SK-N-SH treated with all-trans-retinoic acid at 6 μM for 48 hours (cell line): ENCODE measurements at regions not wholly inside any gene's neighbourhood (a gene's known extent, or its start where the extent isn't known, plus 50 kb on each side); places are given as distances from the start of the nearest gene placed in this dataset.

Source experiments
- ARNTL ChIP-seq: fragments of 450-650 bp; formaldehyde crosslinking; IDR thresholded peaks from 2 replicates; pipeline ENCODE4 v1.5.0; 2020; ENCODE audit warnings: low read depth, mild to moderate bottlenecking, moderate library complexity, borderline replicate concordance
- CSDC2 ChIP-seq: fragments of 250-450 bp; sonication (Bioruptor Pico); IDR thresholded peaks from 2 replicates; pipeline ENCODE4 v1.5.0; 2020; ENCODE audit warnings: mild to moderate bottlenecking, moderate library complexity
- ESRRG ChIP-seq: fragments of 250-450 bp; sonication (Bioruptor Pico); IDR thresholded peaks from 2 replicates; pipeline ENCODE4 v1.6.1; 2021; ENCODE audit warnings: mild to moderate bottlenecking
- GLIS3 ChIP-seq: fragments of 250-450 bp; sonication (Bioruptor Pico); IDR thresholded peaks from 2 replicates; pipeline ENCODE4 v1.5.0; 2020; ENCODE audit warnings: mild to moderate bottlenecking, moderate library complexity
- PATZ1 ChIP-seq: fragments of 250-450 bp; sonication (Bioruptor Pico); IDR thresholded peaks from 2 replicates; pipeline ENCODE4 v1.8.0; 2020; ENCODE audit warnings: mild to moderate bottlenecking, moderate library complexity, borderline replicate concordance
- SNAI2 ChIP-seq: fragments of 250-450 bp; sonication (Bioruptor Pico); IDR thresholded peaks from 2 replicates; pipeline ENCODE4 v1.5.0; 2020; ENCODE audit warnings: mild to moderate bottlenecking, moderate library complexity
- ZC3H10 ChIP-seq: fragments of 250-450 bp; sonication (Bioruptor Pico); IDR thresholded peaks from 2 replicates; pipeline ENCODE4 v1.5.1; 2021; ENCODE audit warnings: mild to moderate bottlenecking, moderate library complexity
- ZNF565 ChIP-seq: fragments of 450-650 bp; formaldehyde crosslinking; conservative IDR thresholded peaks from 2 replicates; pipeline ENCODE4 v1.5.0; 2020; ENCODE audit warnings: low read depth, mild to moderate bottlenecking, moderate library complexity
- TF ChIP-seq, protein P1 (sequence below): fragments of 250-450 bp; sonication (Bioruptor Pico); IDR thresholded peaks from 2 replicates; pipeline ENCODE4 v1.5.1; 2020; ENCODE audit warnings: low read depth, mild to moderate bottlenecking, moderate library complexity
- TF ChIP-seq, protein P2 (sequence below): fragments of 250-450 bp; sonication (Bioruptor Pico); IDR thresholded peaks from 2 replicates; pipeline ENCODE4 v1.8.0; 2021; ENCODE audit warnings: low read depth, mild to moderate bottlenecking, moderate library complexity, borderline replicate concordance

DNA sequence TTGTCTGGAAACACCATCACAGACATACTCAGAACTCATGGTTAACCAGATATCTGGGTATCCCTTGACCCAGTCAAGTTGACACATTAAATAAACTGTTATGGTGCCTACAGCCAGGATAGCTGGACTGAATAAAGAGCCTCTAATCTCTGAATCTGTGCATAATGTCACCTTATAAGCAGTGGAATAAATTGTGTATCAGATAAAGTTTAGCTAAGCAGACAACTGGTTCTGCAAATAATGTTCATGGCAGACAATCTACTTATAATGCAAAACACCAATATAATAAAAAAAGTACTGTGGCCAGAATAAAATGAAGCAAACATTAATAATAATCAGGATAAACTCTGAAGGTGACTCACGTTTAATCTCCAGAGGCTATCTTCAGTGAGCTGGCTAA lies 628.5 kb upstream of the FAT3 start:
- TF ChIP-seq ARNTL (CRISPR knock-in tag) (no peak), CSDC2 (CRISPR knock-in tag) (no peak), ZC3H10 (CRISPR knock-in tag) (no peak), GLIS3 (no peak), PATZ1 (CRISPR knock-in tag) (no peak), ESRRG (no peak), ZNF565 (CRISPR knock-in tag) (no peak), SNAI2 (no peak)
- TF ChIP-seq, protein P1, sequence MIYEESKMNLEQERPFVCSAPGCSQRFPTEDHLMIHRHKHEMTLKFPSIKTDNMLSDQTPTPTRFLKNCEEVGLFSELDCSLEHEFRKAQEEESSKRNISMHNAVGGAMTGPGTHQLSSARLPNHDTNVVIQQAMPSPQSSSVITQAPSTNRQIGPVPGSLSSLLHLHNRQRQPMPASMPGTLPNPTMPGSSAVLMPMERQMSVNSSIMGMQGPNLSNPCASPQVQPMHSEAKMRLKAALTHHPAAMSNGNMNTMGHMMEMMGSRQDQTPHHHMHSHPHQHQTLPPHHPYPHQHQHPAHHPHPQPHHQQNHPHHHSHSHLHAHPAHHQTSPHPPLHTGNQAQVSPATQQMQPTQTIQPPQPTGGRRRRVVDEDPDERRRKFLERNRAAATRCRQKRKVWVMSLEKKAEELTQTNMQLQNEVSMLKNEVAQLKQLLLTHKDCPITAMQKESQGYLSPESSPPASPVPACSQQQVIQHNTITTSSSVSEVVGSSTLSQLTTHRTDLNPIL, result no peak
- TF ChIP-seq, protein P2, sequence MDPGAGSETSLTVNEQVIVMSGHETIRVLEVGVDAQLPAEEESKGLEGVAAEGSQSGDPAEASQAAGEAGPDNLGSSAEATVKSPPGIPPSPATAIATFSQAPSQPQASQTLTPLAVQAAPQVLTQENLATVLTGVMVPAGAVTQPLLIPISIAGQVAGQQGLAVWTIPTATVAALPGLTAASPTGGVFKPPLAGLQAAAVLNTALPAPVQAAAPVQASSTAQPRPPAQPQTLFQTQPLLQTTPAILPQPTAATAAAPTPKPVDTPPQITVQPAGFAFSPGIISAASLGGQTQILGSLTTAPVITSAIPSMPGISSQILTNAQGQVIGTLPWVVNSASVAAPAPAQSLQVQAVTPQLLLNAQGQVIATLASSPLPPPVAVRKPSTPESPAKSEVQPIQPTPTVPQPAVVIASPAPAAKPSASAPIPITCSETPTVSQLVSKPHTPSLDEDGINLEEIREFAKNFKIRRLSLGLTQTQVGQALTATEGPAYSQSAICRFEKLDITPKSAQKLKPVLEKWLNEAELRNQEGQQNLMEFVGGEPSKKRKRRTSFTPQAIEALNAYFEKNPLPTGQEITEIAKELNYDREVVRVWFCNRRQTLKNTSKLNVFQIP (CRISPR knock-in tag), result no peak
